ENCODE measurements at regions not wholly inside any gene's neighbourhood (a gene's known extent, or its start where the extent isn't known, plus 50 kb on each side); places are given as distances from the start of the nearest gene placed in this dataset.

DNA sequence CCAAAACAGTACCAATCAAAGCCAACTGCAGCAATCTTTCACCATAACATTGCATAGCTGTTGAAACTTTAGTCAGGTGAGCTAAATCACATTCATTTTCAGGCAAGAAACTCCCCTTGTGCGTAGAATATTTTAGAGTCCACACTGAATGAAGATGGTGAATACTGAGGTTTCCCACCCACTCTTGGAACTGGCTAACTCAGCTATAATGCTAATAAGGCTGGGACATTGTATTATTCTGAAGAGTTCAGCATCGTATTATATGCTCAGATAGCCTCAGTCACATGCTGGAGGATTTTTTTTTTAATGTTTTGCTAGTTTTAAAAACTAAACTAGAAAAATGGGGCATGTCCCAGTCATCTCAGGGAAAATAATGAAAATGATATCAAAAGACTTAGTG, 352.3 kb upstream of the FMN2 start:
- DNase-seq: no peak

DNA sequence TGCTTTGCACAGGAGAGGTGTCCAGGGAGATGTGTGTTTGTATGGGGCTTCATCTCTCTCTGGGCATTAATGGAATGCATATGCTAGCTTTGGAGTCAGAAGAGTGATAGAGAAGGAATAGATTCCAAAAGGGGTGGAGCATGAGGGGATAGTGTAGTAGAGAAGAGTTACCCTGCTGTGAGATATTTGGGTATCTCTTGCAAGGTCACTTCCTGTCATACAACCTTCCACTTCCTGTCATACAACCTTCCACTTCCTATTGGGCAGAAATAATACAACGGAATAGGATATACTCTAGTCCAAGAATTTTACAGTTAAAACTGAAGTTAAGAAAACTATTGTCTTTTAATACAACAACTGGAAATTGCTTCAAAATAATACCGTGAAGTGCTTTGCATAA, 351.8 kb upstream of the FMN2 start:
- no peak for DNase-seq

DNA sequence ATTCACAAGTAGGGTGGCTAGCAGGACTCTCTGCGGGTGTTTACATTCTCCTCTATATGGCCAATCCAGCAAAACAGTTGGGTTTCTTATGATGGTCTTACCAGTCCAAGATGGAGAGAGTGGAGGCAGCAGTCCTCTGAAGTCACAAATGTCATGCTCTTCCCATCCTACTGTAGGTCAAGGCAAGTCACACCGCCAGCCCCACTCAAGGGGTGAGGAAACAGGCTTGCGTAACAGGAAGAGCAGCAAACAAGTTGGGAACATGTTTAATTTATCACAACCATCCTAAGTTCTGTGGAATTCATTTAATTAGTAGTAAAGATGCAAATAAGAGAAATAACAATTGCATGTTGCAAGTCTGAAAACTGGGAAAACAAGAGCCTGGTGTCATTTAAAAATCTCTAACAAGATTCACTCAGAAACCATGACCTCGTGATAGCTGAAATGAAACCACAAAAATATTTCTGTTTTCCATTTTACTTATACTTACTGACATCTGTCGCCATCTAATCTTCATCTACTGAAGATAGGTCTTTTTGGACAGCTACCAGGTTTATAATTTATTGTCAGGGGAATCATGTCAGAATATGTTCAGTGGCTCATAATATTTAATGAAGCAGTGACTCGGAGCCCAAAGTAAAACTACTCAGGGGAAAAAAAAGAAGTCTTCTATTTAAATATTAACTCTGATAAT, 349.1 kb upstream of the FMN2 start:
- no peak for DNase-seq

DNA sequence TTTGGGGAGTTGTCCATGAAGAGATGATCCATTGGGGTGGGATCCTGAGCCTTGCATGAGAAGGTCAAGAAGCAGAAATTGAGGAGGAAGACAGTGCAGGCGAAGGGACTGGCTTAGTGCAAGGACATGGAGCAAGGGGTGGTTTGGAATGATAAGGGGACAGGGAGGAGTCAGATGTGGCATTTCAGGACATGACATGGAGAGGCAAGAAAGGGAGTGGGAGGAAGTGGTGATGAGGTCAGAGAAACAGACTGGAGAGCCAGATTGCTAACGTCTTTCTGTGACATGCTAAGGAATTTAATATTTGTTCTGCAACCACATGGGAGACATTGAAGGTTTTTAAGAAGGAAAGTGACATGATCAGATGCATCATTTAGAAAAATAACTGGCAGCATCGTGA, 346.8 kb upstream of the FMN2 start:
- DNase-seq: no peak

DNA sequence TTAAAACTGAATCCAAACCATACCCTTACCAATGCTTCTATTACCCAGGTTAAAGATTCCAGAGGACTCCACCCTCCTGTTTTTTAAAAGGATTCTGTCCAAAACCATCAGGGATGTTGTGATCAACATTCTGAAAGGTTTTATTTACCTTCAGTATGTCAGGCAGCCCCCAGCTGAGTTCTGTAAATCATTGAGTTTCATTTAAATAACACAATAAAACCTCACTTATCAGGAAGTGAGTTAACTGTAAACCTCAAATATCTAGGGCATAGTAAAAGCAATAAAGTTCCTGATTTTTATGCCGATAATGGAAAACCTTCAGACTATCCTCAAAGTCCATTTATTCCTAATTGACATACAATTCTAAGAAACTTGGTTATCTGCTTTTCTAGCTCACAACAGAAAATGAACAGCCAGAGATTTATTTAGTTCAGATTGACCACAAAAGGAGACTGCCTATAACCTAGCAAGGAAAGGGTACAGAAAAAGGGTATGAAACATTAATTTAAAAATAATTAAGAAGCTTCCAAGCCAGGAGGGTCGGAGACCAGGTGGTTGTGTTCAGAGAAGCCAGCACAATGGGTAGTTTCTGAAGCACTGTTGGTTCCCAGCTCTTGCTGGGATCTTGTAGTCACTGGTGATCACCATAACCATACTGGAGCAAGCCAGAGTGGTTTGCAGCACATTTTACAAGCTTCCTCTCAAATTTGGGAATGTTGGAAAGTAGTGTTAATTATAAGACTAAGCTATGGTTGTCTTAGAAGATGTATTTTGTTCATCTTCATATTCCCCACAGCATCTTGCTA, 336.4 kb upstream of the FMN2 start:
- no peak for DNase-seq

DNA sequence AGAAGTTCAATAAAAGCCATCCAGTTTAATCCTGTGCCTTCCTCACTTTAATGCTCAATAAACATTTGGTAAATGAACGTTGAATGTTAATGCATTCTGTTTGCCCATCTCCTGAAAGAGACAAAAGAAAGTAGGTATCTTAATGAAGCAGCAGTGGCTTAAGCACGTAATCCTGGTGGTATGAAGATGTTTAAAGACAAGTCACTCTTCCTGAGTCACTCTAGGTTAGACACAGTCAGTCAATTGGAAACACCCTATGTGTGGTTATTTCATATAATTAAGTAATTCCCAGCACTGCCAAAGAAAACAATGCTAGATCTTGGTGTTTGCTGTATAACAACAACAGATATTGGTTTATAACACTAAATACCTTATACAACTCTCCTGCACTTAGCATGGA, 334.0 kb upstream of the FMN2 start:
- DNase-seq: no peak

DNA sequence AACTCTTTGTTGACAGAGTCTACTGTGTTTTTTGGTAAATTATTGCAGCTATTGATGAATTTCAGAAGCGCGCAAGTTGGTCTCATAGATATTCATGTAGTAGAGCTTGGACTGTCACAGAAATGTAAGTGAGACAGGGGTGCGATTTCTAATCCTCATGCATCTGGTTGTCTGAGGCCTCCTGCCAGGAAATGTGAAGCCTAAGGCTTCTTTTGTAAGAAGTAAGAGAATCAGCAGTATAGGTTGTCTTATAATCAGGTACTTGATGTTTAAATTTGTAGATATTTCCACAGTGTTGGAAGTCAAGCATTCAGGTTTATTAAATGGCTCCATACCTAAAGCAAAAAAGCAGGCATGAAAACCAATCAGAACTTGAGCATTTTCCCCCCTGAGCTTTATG, 332.9 kb upstream of the FMN2 start:
- DNase-seq: no peak

DNA sequence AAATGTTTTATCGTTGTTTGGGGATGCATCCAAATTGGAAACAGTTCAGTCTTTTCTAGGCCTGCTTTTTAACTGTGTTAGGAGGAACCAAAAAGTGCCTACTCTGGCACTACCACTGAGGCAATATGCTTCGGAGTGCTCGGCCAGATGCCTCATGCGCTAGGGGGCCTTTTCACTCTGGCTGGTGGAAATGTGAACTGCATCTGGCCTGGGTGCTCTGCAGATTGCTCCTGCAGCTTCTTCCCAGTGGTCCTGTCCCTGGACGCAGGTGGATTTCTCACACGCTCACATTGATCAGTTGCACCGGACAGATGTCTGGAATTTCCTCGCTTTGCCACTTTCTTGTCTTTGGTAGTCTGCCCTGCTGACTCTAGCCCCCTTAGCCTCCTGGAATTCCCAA, 330.2 kb upstream of the FMN2 start:
- DNase-seq: no peak

DNA sequence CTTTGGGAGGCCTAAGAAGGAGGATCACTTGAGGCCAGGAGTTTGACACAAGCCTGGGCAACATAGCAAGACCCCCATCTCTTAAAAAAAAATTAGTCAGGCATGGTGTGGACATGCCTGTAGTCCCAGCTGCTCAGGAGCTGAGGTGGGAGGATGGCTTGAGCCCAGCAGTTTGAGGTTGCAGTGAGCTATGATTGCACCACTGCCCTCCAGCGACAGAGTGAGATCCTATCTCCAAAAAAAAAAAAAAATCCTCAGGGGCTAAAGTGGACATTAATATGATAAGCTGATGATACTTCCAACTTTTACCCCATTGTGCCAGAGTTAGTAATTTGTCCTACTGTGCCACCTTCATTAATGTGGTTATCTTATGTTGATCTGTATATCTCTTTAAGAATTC, 327.8 kb upstream of the FMN2 start:
- no peak for DNase-seq

DNA sequence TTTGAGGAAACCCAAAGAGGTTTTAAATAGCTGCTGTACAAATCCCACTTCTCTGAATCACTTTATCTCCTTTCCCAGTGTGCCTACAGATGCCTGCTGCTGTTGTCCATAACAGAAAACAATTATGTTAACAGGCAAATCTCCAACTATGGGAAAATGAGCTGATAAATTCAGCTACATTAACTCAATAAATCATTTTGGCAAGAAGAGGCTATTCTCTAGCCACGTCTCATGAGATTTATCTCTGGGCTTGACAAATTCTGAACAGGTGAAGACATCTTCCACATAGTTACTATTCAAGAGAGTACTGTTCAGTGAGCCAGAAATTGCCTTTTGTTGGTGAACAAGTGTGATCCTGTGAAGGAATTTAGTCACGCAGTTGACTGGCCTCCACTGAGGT, 327.1 kb upstream of the FMN2 start:
- DNase-seq: no peak

DNA sequence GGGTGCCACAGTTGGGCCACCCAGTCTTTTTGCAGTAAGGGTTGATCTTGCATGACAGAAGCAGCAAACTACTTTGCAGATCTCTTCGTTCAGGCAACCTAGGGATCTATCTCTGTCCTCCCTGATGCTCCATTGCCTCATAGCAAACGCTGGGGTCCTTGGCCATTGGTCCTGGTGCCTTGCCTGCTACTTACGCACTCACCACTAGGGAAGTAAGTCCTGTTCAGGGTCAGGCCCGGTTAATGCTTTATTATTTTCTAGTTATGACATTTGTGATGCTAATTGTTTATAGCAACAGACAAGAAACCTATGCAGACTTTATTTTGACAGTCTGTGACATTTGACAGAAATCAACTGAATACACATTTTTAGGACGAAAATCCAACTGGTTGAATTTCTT, 326.5 kb upstream of the FMN2 start:
- no peak for DNase-seq

DNA sequence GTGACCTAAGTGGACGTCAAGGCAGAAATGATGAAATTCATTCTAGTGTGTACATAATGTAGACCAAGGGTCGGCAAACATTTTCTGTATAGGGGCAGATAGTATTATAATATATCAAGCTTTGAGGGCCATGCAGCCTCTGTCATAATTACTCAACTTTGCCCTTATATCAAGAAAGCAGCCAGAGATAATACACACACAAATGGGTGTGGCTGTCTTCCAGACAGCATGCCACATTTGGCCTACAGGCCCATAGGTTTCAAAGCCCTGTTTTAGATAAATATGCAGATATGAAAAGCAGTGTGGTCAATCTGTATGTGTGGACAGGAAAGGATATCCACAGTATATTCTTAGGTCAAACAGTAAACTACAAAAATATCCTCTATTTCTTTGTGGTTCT, 320.1 kb upstream of the FMN2 start:
- DNase-seq: no peak

DNA sequence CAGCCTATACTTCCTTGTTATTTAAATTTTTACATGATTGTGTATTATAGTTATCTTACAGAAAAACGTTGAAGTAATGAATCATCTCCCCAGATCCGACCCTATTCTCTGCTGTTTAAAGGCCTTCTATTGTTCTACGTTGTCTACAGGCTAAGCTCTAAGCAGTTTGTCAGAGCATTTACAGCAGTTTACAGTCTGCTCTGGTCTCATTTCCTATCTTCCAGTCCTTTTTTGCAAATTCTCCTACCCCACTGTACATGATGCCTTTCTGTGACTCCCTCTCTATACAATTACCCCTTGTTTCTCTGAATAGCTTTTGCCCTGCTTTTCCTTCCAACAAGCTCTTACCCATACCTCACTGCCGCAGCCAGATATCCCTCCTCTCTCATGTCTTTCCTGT, 319.2 kb upstream of the FMN2 start:
- DNase-seq: no peak

DNA sequence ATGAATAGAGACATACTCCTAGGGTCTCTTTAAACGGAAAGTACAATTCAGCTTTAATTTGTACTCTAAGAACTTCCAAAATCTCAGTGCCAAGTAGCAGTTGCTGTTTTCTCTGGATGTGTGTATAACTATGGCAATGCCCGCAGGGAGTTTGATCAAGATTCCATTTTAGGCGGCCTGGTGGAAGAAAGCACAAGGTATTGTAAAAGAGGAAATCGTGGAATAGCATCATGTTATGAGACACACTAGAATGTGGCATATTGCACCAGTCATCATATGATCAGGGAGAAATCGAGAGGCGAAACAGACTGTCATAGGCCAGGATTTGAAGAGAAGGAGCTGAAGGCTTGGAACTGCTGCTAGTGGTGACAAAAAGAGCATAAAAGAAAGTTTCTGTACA, 316.2 kb upstream of the FMN2 start:
- no peak for DNase-seq

DNA sequence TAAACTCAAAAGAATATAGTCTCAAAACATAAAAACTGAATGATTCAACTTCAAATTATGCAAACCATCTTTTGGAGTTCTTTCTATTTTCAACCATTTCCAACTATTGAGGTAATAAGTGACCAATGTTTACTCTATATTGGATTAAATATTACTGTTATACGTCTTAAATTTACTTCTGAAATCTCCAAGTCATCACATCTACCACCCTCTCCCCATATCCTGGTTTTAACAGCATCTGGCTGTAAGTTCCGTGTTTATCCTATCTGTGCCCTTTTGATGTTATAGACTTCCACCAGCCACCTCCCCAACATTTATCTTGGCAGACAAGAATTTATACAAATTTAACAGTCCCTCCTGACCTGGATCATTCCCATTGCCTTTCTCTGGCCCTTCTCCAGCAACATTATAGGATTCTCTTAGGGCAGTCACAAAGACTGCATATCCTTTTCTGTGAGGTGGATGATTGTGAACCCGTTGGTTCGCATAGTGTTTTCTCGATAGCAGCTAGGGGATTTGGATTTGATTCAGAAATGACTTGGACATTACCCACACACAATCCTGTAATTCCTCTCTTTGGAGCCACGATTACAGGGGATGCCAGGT, 313.4 kb upstream of the FMN2 start:
- no peak for DNase-seq

DNA sequence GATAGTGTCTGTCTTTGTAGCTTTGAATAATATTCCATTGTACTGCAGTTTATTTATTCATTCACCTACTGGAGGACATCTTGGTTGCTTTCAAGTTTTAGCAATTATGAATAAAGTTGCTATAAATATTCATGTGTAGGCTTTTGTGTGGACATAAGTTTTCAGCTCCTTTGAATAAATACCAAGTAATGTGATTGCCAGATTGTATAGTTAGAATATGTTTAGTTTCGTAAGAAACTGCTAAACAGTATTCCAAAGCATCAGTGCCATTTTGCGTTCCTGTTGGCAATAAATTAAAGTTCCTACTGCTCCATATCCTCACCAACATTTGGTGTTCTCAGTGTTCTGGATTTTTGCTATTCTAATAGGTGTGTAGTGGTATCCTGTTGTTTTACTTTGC, 311.7 kb upstream of the FMN2 start:
- DNase-seq: no peak

DNA sequence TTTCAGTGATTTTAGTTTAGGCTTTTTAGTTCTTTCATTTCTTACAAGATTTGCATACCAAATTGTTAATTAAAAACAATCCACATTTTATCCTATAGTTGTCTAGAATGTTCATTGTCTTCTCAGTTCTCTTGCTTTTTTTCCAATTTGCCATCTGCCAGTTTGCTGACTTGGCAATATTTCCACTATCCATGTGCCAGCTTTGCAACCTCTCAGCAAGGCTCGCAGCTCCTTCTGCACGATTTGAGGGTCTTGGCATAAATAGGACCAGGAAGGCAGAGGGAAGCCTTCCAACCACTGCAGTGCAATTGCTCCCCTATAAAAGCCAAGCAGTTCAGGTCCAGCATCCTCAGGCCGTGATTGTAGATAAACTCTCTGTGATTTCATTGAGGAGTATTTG, 306.8 kb upstream of the FMN2 start:
- no peak for DNase-seq

DNA sequence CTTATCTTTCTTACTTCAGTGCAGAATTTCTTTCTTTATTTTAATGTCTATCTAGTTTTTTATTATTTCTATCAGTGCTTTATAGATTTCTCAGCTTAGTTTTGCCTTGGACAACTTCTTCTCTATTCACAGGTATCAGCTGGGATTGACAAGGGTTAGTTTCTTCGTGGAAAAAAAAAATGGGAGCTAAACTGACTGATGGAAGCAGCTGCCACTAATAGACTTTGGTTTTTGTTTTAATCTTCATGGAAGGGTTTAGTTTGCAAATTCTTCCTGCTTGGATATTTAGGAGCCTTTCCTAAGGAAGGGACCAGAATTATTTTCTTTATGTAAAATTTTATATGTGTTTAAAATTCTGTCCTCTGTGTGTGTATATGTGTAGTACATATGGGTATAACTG, 306.1 kb upstream of the FMN2 start:
- no peak for DNase-seq

DNA sequence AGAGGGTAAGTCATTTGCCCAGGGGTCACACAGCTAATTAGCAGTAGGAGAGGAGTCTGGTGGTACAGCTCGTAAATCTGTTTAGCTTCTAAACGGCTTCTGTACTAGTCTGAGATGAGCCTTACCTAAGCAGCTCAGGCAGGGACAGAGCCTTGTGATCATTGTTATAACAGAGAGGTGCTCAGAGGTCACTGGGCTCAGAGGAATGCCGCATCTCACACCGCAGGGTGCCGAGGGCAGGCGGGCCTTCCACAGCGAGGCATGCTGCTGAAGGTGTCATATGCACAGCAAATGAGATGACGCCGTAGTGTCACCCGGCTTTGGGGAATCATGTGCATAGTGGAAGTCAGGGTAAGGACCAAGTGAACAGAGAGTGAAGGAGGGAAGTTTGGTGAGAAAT, 305.2 kb upstream of the FMN2 start:
- no peak for DNase-seq

DNA sequence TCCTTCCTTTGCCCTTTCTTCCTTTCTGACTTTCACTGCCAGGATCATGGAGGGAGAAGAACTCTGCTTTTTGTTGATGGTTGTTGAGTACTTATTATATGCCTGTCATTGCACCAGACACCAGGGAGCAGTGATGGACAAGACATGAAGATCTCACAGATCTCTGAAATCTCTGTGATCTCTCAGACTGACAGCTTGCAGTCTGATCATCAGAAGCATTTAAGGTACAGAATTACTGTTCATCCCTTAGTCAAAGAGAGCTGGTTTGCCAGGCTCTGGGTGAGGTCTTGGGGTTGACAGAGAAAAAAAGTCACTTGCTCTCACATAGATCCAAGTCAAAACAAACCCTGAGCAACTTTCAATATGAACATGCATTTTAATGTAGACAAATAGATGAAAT, 299.5 kb upstream of the FMN2 start:
- no peak for DNase-seq

DNA sequence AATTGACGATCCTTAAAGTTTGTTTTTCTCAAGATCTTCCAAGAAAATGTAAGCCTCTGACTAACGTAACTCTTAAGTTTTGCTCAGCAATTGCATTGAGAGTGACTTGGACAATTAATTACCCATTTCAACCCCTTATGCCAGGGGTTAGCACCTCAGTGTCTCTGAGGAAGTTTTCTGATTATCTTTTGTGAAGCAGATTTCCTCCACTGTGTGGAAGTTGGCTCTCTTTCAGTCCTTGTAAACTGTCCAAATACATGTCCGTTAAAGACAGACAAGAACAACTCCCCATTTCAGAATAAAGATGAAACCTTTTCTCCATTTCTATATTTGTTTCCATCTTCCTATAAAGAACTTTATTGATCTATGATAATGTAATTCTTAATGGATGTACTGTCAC, 296.4 kb upstream of the FMN2 start:
- no peak for DNase-seq

DNA sequence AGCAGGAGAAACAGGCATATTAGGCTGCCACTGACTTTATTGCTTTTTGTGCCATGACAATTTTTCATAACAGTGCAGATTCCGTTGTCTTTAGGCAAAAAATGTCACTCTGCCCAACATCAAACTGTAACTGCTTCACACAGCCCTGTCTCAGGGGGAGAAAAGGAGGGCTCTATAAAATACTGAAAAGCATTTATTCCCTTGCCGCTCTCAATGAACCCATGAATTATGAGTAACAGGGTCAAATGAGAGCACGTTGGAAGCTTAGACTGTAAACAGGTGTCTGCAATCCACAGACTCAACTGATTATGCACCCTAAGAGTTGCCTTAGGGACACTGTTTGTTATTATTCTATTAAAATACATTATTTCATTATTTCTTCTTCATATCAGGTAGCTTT, 292.1 kb upstream of the FMN2 start:
- no peak for DNase-seq

DNA sequence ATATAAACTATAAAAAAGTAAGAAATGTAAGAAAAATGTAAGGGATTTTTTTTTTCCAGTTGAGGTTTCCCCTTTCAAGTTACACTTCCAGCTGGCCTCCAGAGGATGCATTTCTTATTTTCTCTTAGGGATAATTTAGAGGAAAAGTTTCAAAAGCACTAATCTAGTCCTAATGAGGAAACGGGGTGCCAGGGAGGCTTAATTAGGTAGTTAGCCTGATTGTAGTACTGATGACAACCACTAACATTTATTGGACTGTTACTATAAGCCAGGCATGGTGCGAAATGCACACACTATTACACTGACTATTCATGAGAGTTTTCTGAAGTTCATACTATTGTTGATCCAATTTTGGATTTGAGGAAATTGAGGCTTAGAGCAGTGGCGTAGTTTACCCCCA, 290.8 kb upstream of the FMN2 start:
- no peak for DNase-seq

DNA sequence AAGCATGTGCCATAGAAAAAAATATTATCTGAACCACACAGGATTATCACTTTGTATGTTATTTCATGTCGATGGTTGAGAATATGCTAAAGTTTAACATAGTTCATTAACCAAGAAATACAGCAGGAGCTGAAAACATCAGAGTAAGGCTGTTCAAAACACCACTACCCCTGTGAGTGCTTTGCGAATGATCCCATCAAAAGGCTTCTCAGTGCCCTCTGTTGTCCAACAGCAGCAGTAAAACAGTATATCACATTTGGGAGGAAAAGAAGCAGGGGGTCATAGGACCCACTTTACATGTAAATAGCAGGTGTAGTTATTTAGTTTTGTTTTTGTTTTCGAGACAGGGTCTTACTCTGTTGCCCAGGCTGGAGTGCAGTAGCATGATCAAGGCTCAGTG, 289.4 kb upstream of the FMN2 start:
- DNase-seq: peak in 1 of 2 donors; percentile 28

DNA sequence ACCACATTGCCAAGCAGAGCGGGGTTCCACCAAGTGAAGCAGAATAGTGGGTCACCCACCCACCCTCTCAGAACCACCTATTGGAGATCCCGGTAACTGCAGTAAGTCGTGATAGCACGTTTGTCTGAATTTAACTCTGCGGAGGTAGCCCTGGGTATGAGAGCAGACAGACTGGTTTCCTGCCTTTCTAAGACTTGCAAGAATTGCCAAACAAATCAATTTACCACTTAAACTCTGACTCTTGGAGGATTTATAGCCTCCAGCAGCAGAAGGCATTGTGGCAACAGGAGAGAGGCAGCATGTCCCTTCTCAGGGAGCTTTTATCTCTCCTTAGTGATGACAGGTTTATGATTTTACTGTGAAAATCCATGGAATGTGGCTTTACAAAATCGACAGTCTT, 287.9 kb upstream of the FMN2 start:
- no peak for DNase-seq

All from CD4-positive, alpha-beta T cell treated with Interferon alpha-2 for 1 hour (primary cell).